GM23248 (cell line): ENCODE measurements at regions not wholly inside any gene's neighbourhood (a gene's known extent, or its start where the extent isn't known, plus 50 kb on each side); places are given as distances from the start of the nearest gene placed in this dataset.

Experiments used
- EZH2 ChIP-seq: fragments of 200-600 bp; sonication (generic); IDR thresholded peaks from 2 replicates; pipeline ENCODE4 v1.6.1; 2018; ENCODE audit warnings: antibody characterized with exemption, mild to moderate bottlenecking; ENCODE audit not compliant: insufficient read depth, poor library complexity, severe bottlenecking
- EZH2phosphoT487 ChIP-seq: fragments of 200-600 bp; sonication (generic); IDR thresholded peaks from 2 replicates; pipeline ENCODE4 v1.6.1; 2018; ENCODE audit warnings: antibody characterized with exemption, moderate library complexity, mild to moderate bottlenecking, low read depth; ENCODE audit not compliant: insufficient read depth

DNA sequence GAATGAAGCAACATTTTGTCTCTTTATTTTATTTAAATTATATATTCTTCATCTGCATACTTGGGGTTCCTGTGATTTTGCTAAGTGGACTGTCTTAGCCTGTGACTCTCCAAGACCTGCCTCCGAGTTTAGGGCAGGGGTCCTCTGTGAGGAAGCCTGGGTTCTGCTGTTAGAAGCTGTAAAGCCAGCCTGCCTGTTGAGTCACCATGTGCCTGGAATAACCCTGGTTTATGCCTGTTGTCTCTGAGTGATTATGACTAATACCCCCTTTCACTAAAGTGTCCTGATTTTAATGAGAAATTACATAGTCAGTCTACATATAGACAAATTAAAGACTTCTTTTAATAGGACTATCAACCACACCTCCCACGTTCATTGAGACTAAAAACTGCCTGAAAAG lies 369.1 kb downstream of the ZNF521 start:
- TF ChIP-seq EZH2 (no peak), EZH2phosphoT487 (no peak)
